Upper lobe of left lung (tissue), 6 donors: ENCODE measurements at regions not wholly inside any gene's neighbourhood (a gene's known extent, or its start where the extent isn't known, plus 50 kb on each side); places are given as distances from the start of the nearest gene placed in this dataset.

Experiments used
- ATAC-seq, 2 donors: fragments of 200-7000 bp; cut with Tn5 transposase; one replicate each; pipeline ENCODE4 v1.9.1; 2022; ENCODE audit warnings: mild to moderate bottlenecking in 2 of 2, moderate library complexity in 2 of 2; ENCODE audit not compliant: low FRiP score in 2 of 2
- DNase-seq, 2 donors: peaks; one replicate each; pipeline ENCODE4 v3.0.0-alpha.2; 2019 to 2020
- H3K27ac ChIP-seq, 4 donors: fragments of 200-600 bp; sonication (generic); one replicate each; pipeline ENCODE4 v1.5.1; 2016 to 2019
- H3K27me3 ChIP-seq, 4 donors: fragments of 200-600 bp; sonication (generic); one replicate each; pipeline ENCODE4 v1.5.1; 2017 to 2019
- H3K36me3 ChIP-seq, 4 donors: fragments of 200-600 bp; sonication (generic); one replicate each; pipeline ENCODE4 v1.5.1; 2016 to 2019
- H3K4me1 ChIP-seq, 4 donors: fragments of 200-600 bp; sonication (generic); one replicate each; pipeline ENCODE4 v1.5.1; 2018 to 2019
- H3K4me3 ChIP-seq, 4 donors: fragments of 200-600 bp; sonication (generic); one replicate each; pipeline ENCODE4 v1.5.1; 2017 to 2019; ENCODE audit warnings: mild to moderate bottlenecking in 2 of 4, moderate library complexity in 1 of 4
- H3K9me3 ChIP-seq, 4 donors: fragments of 200-600 bp; sonication (generic); one replicate each; pipeline ENCODE4 v1.5.1; 2018 to 2019
- CTCF ChIP-seq, 6 experiments: fragments of 450-650 bp in 4 of 6; fragments of 200-600 bp in 2 of 6; sonication (generic) in 2 of 6; IDR thresholded peaks; one replicate each; pipeline ENCODE4 v1.5.1; 2016 to 2019; ENCODE audit warnings: antibody characterized with exemption in 6 of 6
- EP300 ChIP-seq, 4 donors: sonication (generic); formaldehyde crosslinking; IDR thresholded peaks; one replicate each; pipeline ENCODE4 v1.5.1; 2017; ENCODE audit warnings: antibody characterized with exemption in 4 of 4, control low read depth in 2 of 4
- POLR2A ChIP-seq, 4 donors: fragments of 450-650 bp; IDR thresholded peaks; one replicate each; pipeline ENCODE4 v1.5.1; 2016 to 2017; ENCODE audit warnings: antibody characterized with exemption in 4 of 4, mild to moderate bottlenecking in 2 of 4
- POLR2AphosphoS5 ChIP-seq, 2 donors: sonication (generic); formaldehyde crosslinking; IDR thresholded peaks; one replicate each; pipeline ENCODE4 v1.5.1; 2017; ENCODE audit warnings: antibody characterized with exemption in 2 of 2
- WGBS, 2 donors: methylation state at CpG; one replicate each; pipeline ENCODE4 v1.1.5; 2017 to 2018; 5-methylcytosine and 5-hydroxymethylcytosine counted together
- donor health status: DM: no; HTN: no; CAD: no; lungs with moderate emphysema.
- donor health status: DM: no; HTN: yes; CAD: no; lungs with severe emphysema.

GRCh38 chr9:11713077-11713476 lies 980.1 kb upstream of the TYRP1 start:
- TF ChIP-seq POLR2AphosphoS5 (IDR thresholded peaks at IDR 0.05), result no peak
- no peak for TF ChIP-seq EP300 (IDR thresholded peaks at IDR 0.05)
- TF ChIP-seq CTCF (IDR thresholded peaks at IDR 0.05), result no peak
- TF ChIP-seq POLR2A (IDR thresholded peaks at IDR 0.05), result no peak
- H3K9me3 ChIP-seq, result no peaks in the 10 kb centered on the region
- DNase-seq (no peak), ATAC-seq (no peak)
- no peaks in the 10 kb centered on the region for H3K36me3 ChIP-seq
- no peaks in the 10 kb centered on the region for H3K4me1 ChIP-seq
- no peak overlapping the region for H3K27ac ChIP-seq
- no peak overlapping the region for H3K4me3 ChIP-seq
- no peaks in the 10 kb centered on the region for H3K27me3 ChIP-seq
- WGBS, 2 donors, result 82 to 83% methylated on average over 2 of the region's 2 CpGs

DNA sequence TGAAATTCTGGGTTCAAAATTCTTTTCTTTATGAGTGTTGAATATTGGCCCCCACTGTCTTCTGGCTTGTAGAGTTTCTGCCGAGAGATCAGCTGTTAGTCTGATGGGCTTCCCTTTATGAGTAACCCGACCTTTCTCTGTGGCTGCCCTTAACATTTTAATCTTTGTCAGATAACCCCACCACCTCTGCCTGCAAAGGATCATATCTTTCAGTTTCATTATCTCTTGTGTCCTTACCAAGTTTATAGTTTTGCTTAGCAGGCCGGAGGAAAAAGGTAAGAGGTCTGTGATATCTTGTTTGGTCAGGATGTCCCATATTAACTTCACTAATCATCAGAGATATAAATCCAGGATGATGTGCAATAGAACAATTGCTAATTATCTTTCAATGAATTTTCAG lies 970.2 kb upstream of the TYRP1 start:
- ATAC-seq (no peak), DNase-seq (no peak)
- 51 to 56% methylated on average over 3 of the region's 3 CpGs for WGBS, 2 donors

DNA sequence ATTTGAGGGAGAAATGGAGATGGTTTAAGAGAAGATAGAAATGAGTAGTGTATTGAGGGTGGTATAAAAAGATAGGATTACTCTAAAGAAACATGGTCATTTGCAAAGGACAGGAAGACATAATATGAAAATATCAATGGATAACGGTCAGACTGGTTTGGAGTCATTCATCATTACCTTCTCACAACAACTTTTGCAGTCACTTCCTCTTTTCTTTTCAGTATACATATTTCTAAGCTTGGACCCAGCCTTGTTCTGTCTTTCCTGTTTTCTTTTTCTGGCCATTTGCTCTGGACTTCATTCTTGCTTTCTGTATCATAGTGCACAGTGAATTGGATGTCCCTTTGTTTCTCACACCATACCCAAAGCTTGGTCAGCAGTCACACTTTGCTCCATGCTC lies 966.5 kb upstream of the TYRP1 start:
- Histone ChIP-seq H3K27ac (no peak overlapping the region), H3K4me3 (no peak overlapping the region), H3K27me3 (no peaks in the 10 kb centered on the region), H3K36me3 (no peaks in the 10 kb centered on the region), H3K9me3 (no peaks in the 10 kb centered on the region), H3K4me1 (no peaks in the 10 kb centered on the region)
- TF ChIP-seq POLR2AphosphoS5 (IDR thresholded peaks at IDR 0.05), result no peak
- ATAC-seq (no peak), DNase-seq (no peak)
- WGBS, 2 donors, result 28 to 39% methylated on average over 1 of the region's 1 CpG

More for the DNA sequence above, 970.2 kb upstream of the TYRP1 start:
- Histone ChIP-seq H3K4me3 (no peak overlapping the region), H3K9me3 (no peaks in the 10 kb centered on the region), H3K27ac (no peak overlapping the region), H3K4me1 (no peaks in the 10 kb centered on the region), H3K27me3 (no peaks in the 10 kb centered on the region), H3K36me3 (no peaks in the 10 kb centered on the region)
- TF ChIP-seq POLR2A (IDR thresholded peaks at IDR 0.05) (no peak), CTCF (IDR thresholded peaks at IDR 0.05) (no peak), POLR2AphosphoS5 (IDR thresholded peaks at IDR 0.05) (no peak), EP300 (IDR thresholded peaks at IDR 0.05) (no peak)

- Histone ChIP-seq H3K36me3 (no peaks in the 10 kb centered on the region), H3K4me3 (no peak overlapping the region), H3K9me3 (no peaks in the 10 kb centered on the region), H3K27me3 (no peaks in the 10 kb centered on the region), H3K4me1 (no peaks in the 10 kb centered on the region), H3K27ac (no peak overlapping the region)
- no peak for TF ChIP-seq EP300 (IDR thresholded peaks at IDR 0.05)
- no peak for TF ChIP-seq CTCF (IDR thresholded peaks at IDR 0.05)
- TF ChIP-seq POLR2A (IDR thresholded peaks at IDR 0.05), result no peak
- TF ChIP-seq POLR2AphosphoS5 (IDR thresholded peaks at IDR 0.05), result no peak
- no peak for ATAC-seq
- DNase-seq, result no peak
- WGBS, 2 donors, result 63 to 77% methylated on average over 1 of the region's 1 CpG
Measured at GRCh38 chr9:11735391-11735790, 957.8 kb upstream of the TYRP1 start.

- ATAC-seq (no peak), DNase-seq (no peak)
- Histone ChIP-seq H3K9me3 (no peaks in the 10 kb centered on the region), H3K27ac (no peak overlapping the region), H3K4me1 (no peaks in the 10 kb centered on the region), H3K4me3 (no peak overlapping the region), H3K36me3 (no peaks in the 10 kb centered on the region), H3K27me3 (no peaks in the 10 kb centered on the region)
- WGBS, 2 donors, result 84 to 97% methylated on average over 1 of the region's 1 CpG
- no peak for TF ChIP-seq CTCF (IDR thresholded peaks at IDR 0.05)
Measured at GRCh38 chr9:11742471-11742870, 950.7 kb upstream of the TYRP1 start.
